GM23248 (cell line): ENCODE measurements at regions not wholly inside any gene's neighbourhood (a gene's known extent, or its start where the extent isn't known, plus 50 kb on each side); places are given as distances from the start of the nearest gene placed in this dataset.

Experiments used
- DNase-seq: peaks from one replicate; pipeline ENCODE4 v3.0.0-alpha.2; 2015
- H2AFZ ChIP-seq: fragments of 200-600 bp; sonication (generic); 2 replicates; pipeline ENCODE4 v1.6.1; 2016; ENCODE audit warnings: antibody characterized with exemption
- H3F3A ChIP-seq: fragments of 200-600 bp; sonication (generic); 2 replicates; pipeline ENCODE4 v1.6.1; 2016; ENCODE audit warnings: mild to moderate bottlenecking, antibody characterized with exemption, mixed run types; ENCODE audit not compliant: insufficient read depth
- H3K27ac ChIP-seq: fragments of 200-600 bp; sonication (generic); 2 replicates; pipeline ENCODE4 v1.5.1; 2016; ENCODE audit warnings: mild to moderate bottlenecking
- H3K27me3 ChIP-seq: fragments of 200-600 bp; sonication (generic); replicated peaks from 2 replicates; pipeline ENCODE4 v1.6.1; 2016; ENCODE audit warnings: mild to moderate bottlenecking; ENCODE audit not compliant: insufficient read depth
- H3K36me3 ChIP-seq: fragments of 200-600 bp; sonication (generic); 2 replicates; pipeline ENCODE4 v1.6.1; 2016; ENCODE audit warnings: low read depth, mild to moderate bottlenecking
- H3K4me1 ChIP-seq: fragments of 200-600 bp; sonication (generic); 2 replicates; pipeline ENCODE4 v1.6.1; 2016; ENCODE audit warnings: mild to moderate bottlenecking; ENCODE audit not compliant: insufficient read depth
- H3K4me2 ChIP-seq: fragments of 200-600 bp; sonication (generic); one replicate; pipeline ENCODE4 v1.6.1; 2016; ENCODE audit warnings: mild to moderate bottlenecking; ENCODE audit not compliant: unreplicated experiment
- H3K4me3 ChIP-seq: fragments of 200-600 bp; sonication (generic); 2 replicates; pipeline ENCODE4 v1.5.1; 2016; ENCODE audit warnings: mild to moderate bottlenecking
- H3K79me2 ChIP-seq: fragments of 200-600 bp; sonication (generic); 2 replicates; pipeline ENCODE4 v1.6.1; 2016; ENCODE audit warnings: mild to moderate bottlenecking; ENCODE audit not compliant: insufficient read depth
- H3K9ac ChIP-seq: fragments of 200-600 bp; sonication (generic); 2 replicates; pipeline ENCODE4 v1.6.1; 2016; ENCODE audit warnings: mild to moderate bottlenecking
- H3K9me2 ChIP-seq: fragments of 200-600 bp; sonication (generic); 2 replicates; pipeline ENCODE4 v1.6.1; 2016; ENCODE audit warnings: mixed run types, mild to moderate bottlenecking, moderate library complexity; ENCODE audit not compliant: insufficient read depth
- H3K9me3 ChIP-seq: fragments of 200-600 bp; sonication (generic); one replicate; pipeline ENCODE4 v1.6.1; 2017; ENCODE audit warnings: low read depth
- H4K20me1 ChIP-seq: fragments of 200-600 bp; sonication (generic); 2 replicates; pipeline ENCODE4 v1.6.0; 2016; ENCODE audit not compliant: insufficient read depth
- EZH2 ChIP-seq: fragments of 200-600 bp; sonication (generic); IDR thresholded peaks from 2 replicates; pipeline ENCODE4 v1.6.1; 2018; ENCODE audit warnings: antibody characterized with exemption, mild to moderate bottlenecking; ENCODE audit not compliant: insufficient read depth, poor library complexity, severe bottlenecking
- EZH2phosphoT487 ChIP-seq: fragments of 200-600 bp; sonication (generic); IDR thresholded peaks from 2 replicates; pipeline ENCODE4 v1.6.1; 2018; ENCODE audit warnings: antibody characterized with exemption, moderate library complexity, mild to moderate bottlenecking, low read depth; ENCODE audit not compliant: insufficient read depth
- WGBS, 2 experiments: methylation state at CpG; one replicate each; pipeline ENCODE4 v1.1.6; 2015 to 2017; ENCODE audit warnings: low lambda C conversion rate in 2 of 2, low coverage in 1 of 2; ENCODE audit errors: missing lambda C conversion rate in 2 of 2; 5-methylcytosine and 5-hydroxymethylcytosine counted together
- in situ Hi-C: fragments of 300-500 bp; cut with MboI; formaldehyde crosslinking; loops from 2 replicates; pipeline ENCODE4 v1.15.0; 2020

DNA sequence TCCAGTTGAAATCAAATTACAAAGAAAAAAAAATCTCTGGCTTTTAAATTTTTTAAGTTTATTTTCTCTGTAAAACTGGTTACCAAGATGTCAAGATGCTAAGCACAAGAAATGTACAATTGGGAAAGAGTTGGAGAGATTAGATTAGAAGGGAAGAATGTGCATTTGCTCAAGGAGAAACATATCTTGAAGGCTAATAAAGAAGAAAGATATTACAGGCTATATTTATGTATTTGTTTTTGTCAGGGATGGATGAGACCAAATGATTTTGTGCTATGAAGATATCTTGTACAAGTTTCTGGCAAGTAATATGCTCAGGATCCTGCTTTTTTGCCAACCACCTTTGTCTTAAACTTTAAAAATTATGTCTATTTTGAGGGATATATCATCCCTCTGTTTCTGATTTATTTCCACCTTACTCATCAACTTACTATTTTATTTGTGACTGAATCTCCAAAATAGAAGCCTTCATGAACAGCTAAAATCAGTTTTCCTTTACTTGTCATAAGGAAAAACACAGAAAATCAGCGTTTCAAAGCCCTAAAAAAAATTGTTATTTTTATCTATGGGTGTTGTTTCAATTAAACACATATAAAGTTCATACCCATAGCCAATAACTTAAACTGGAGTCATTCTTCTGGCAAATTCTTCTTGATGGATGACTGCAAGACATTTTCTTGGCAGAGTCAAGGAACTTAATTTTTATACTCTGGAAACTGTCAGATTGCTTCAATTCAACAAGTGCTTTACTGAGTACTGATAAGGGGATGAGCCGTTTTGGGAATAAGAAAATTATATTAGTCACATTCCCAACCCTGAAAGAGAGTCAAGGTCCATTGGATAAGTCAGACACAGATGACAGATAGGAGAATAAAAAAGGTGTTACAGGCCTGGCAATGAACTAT is 141.8 kb downstream of the CTH start:
- no peaks in the 10 kb centered on the region for H3K4me1 ChIP-seq
- in situ Hi-C loops = no loop called here

DNA sequence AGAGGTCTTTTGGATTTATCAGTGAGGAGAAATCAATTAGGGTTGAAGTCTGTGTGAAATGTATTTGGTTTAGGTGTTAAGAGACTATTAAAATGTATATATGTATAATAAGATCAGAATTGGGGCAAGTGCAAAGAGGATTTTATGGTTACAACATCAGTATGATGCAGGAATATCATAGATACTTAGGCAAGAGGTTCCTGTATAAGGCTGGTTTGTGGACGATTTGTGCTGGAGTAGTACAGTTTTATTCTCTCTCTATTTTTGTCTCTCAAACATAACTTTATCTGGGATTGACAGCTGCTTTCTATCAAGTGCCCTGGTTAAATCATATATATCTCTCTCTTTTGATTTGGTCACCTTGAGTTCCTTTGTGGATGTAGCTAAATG is 142.5 kb downstream of the CTH start:
- Histone ChIP-seq H3F3A (no peaks in the 10 kb centered on the region), H3K27ac (no peak overlapping the region), H3K4me1 (no peaks in the 10 kb centered on the region), H3K9me3 (no peaks in the 10 kb centered on the region), H3K36me3 (no peaks in the 10 kb centered on the region), H2AFZ (no peak overlapping the region), H3K9ac (no peak overlapping the region), H3K4me2 (no peak overlapping the region), H3K79me2 (no peaks in the 10 kb centered on the region), H4K20me1 (no peaks in the 10 kb centered on the region), H3K27me3 (peaks cover 10% of the 10 kb centered on the region; the same call in 1 of the 2 replicates), H3K9me2 (no peaks in the 10 kb centered on the region), H3K4me3 (no peak overlapping the region)
- in situ Hi-C loops = no loop called here
- TF ChIP-seq EZH2 (no peak), EZH2phosphoT487 (no peak)
- WGBS, 2 experiments = 32 to 40% methylated on average over 1 of the region's 1 CpG
- no peak for DNase-seq

More for the DNA sequence above, 141.8 kb downstream of the CTH start:
- Histone ChIP-seq H3F3A (no peaks in the 10 kb centered on the region), H3K9me3 (no peaks in the 10 kb centered on the region), H3K9me2 (no peaks in the 10 kb centered on the region), H3K27ac (no peak overlapping the region), H3K27me3 (peaks cover 10% of the 10 kb centered on the region; the same call in 1 of the 2 replicates), H4K20me1 (no peaks in the 10 kb centered on the region), H3K4me2 (no peak overlapping the region), H3K9ac (no peak overlapping the region), H3K36me3 (no peaks in the 10 kb centered on the region), H2AFZ (no peak overlapping the region), H3K4me3 (no peak overlapping the region), H3K79me2 (no peaks in the 10 kb centered on the region)
- 0 to 2% methylated on average over 2 of the region's 2 CpGs for WGBS, 2 experiments
- no peak for DNase-seq
- no peak for TF ChIP-seq EZH2phosphoT487
- TF ChIP-seq EZH2 = no peak

DNA sequence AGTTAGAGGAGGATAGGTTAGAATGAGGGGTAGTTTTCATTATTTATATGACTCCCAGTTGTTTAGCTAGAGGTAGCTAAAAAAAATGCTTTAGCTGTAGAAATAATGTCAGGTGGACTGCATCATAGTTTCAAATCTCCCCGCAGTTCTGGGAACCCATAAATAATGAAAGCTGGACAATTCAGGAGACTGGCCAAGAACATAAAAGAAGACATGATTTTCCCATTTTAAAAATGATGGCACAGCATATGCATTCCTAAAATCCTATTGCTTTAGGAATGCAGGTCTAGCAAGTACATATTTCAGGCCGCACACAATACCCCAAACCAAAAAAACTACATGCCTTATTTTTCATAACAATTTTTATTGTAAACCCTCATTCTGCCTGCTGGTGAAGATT is 143.3 kb downstream of the CTH start:
- in situ Hi-C loops = no loop called here
- WGBS, 2 experiments = 52 to 62% methylated on average over 2 of the region's 2 CpGs
- DNase-seq = no peak
- Histone ChIP-seq H3K9me2 (no peaks in the 10 kb centered on the region), H4K20me1 (no peaks in the 10 kb centered on the region), H3K9ac (no peak overlapping the region), H3K36me3 (no peaks in the 10 kb centered on the region), H3K9me3 (no peaks in the 10 kb centered on the region), H3K4me1 (no peaks in the 10 kb centered on the region), H3K27me3 (peaks cover 10% of the 10 kb centered on the region; the same call in 1 of the 2 replicates), H3K4me2 (no peak overlapping the region), H3K4me3 (no peak overlapping the region), H2AFZ (no peak overlapping the region), H3K79me2 (no peaks in the 10 kb centered on the region), H3K27ac (no peak overlapping the region), H3F3A (no peaks in the 10 kb centered on the region)
- TF ChIP-seq EZH2phosphoT487 = no peak

DNA sequence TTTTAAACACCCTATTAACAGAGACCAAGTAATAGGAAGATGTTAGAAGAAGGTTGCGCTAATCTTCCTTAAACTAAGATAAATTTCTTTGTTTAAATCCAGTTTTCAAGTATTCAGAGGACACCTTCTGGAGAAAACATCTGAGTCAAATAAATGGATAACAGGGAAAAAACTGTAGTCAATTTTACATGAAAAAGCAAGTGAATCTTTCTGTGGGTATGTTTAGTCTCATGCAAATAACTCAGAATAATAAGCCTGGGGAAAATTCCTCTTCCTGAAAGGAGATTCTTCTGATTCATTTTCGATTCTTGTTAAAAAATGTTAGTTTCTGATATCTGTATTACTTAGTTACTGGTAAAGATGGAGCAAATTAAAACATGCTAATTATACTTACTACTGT is 145.5 kb downstream of the CTH start:
- Histone ChIP-seq H3K36me3 (no peaks in the 10 kb centered on the region), H3K9me3 (no peaks in the 10 kb centered on the region), H3K27ac (no peak overlapping the region), H3F3A (no peaks in the 10 kb centered on the region), H4K20me1 (no peaks in the 10 kb centered on the region), H3K4me2 (no peak overlapping the region), H3K9ac (no peak overlapping the region), H3K4me3 (no peak overlapping the region), H3K9me2 (no peaks in the 10 kb centered on the region), H2AFZ (no peak overlapping the region), H3K4me1 (no peaks in the 10 kb centered on the region), H3K27me3 (peaks cover 10% of the 10 kb centered on the region; the same call in 1 of the 2 replicates), H3K79me2 (no peaks in the 10 kb centered on the region)
- WGBS, 2 experiments = 56 to 58% methylated on average over 2 of the region's 2 CpGs
- no peak for DNase-seq
- TF ChIP-seq EZH2 = no peak
- TF ChIP-seq EZH2phosphoT487 = no peak
- in situ Hi-C loops = no loop called here
